ENCODE measurements at regions not wholly inside any gene's neighbourhood (a gene's known extent, or its start where the extent isn't known, plus 50 kb on each side); places are given as distances from the start of the nearest gene placed in this dataset.

DNA sequence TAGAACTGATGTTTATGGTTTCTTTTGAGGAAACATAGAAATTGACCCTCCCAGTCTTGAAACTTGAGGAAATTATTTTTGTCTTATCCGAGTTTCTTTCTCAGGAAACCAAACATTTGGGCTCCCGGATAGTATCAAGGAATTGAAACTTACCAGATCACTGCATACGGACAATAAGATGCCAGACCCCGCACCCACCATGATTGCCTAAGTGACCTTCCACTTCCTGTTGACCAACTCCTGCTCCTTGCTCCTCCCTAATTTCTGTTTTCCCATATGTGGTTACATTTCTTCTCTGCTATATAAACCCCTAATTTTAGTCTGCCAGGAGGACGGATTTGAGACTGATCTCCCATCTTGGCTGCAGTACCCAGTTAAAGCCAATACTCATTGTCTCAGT, 118.4 kb upstream of the TPRG1 start:
- TF ChIP-seq, protein P1, sequence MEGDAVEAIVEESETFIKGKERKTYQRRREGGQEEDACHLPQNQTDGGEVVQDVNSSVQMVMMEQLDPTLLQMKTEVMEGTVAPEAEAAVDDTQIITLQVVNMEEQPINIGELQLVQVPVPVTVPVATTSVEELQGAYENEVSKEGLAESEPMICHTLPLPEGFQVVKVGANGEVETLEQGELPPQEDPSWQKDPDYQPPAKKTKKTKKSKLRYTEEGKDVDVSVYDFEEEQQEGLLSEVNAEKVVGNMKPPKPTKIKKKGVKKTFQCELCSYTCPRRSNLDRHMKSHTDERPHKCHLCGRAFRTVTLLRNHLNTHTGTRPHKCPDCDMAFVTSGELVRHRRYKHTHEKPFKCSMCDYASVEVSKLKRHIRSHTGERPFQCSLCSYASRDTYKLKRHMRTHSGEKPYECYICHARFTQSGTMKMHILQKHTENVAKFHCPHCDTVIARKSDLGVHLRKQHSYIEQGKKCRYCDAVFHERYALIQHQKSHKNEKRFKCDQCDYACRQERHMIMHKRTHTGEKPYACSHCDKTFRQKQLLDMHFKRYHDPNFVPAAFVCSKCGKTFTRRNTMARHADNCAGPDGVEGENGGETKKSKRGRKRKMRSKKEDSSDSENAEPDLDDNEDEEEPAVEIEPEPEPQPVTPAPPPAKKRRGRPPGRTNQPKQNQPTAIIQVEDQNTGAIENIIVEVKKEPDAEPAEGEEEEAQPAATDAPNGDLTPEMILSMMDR (IDR thresholded peaks at IDR 0.05): no peak
- no peak for TF ChIP-seq POLR2A (IDR thresholded peaks at IDR 0.05)
